ENCODE measurements at regions not wholly inside any gene's neighbourhood (a gene's known extent, or its start where the extent isn't known, plus 50 kb on each side); places are given as distances from the start of the nearest gene placed in this dataset.

DNA sequence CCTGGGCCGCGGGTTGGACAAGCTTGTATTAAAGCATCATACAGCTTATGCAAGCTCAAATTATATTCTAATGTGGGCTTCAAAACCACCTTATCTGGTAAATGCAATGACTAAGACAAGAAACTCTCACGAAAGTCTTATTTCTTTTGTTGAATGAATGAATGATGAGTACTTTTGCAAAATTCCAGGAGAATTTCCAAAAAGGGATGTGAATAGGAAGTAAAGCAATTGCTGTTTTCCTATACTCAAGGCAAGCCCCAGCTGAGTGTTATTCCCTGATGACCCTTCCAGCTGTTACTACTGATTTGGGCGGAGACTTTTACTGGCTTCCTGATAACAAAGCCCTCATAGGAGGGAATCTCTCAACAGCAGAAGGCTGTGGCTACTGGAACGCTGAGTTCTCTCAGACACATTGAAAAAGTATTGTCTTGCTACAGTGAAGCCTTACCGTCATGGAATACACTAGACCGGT lies 162.8 kb downstream of the SREK1 start:
- peak; percentile 55 for DNase-seq

DNA sequence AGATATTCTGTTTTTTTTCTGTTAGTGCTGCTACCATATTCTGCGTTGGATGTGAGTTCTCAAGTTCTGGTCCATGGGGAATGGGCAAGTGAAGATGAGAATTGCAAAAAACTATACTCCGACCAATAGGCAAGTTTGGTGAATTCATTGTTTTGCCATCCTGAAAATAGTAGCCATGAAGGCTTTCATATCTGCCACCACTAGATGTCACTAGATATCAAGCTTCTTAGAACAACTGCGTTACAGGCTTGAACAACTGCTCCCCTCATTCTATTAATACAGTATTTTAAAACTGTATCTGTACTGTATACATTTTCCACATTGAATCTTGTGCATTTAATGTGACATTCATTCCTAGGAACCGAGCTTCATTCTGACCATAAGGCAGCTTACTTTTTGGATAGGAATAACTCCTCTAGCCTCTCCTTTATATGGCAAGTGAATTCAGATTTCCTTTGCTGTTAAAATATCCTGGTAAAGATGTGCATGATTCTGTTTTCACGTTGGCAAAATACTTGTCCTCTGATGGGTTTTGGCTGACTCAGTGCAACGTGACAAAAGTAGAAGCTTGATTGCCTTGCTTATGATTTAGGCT lies 163.6 kb downstream of the SREK1 start:
- peak; percentile 65 for DNase-seq

DNA sequence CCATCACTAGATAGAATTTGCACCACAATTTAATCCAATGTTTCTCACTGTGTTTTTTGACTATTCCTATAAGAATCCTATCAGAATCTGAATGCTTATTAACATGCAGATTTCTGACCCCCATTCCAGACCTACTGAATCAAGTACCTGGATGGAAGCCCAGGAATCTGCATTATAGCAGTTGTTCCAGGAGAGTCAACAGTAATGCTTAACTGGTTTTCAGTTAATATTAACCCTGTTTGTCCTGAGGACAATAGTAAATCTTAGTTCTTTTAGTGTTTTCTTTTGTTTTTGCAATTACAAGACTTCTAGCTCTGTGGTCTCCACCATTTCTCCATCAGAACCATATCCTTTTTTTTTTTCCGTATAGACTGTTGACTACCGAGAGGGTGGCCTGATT lies 168.2 kb downstream of the SREK1 start:
- DNase-seq, result no peak

DNA sequence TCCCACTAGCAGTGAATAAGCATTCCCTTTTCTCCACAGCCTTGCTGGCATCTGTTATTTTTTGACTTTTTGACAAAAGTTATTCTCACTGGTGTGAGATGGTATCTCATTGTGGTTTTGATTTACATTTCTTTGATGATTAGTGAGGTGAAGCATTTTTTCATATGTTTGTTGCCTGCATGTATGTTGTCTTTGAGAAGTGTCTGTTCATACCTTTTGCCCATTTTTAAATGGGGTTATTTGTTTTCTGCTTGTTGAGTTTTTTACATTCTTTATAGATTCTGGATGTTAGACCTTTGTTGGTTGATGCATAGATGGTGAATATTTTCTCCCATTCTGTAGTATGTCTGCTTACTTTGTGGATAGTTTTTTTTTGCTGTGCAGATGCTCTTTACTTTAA lies 171.7 kb downstream of the SREK1 start:
- no peak for DNase-seq

DNA sequence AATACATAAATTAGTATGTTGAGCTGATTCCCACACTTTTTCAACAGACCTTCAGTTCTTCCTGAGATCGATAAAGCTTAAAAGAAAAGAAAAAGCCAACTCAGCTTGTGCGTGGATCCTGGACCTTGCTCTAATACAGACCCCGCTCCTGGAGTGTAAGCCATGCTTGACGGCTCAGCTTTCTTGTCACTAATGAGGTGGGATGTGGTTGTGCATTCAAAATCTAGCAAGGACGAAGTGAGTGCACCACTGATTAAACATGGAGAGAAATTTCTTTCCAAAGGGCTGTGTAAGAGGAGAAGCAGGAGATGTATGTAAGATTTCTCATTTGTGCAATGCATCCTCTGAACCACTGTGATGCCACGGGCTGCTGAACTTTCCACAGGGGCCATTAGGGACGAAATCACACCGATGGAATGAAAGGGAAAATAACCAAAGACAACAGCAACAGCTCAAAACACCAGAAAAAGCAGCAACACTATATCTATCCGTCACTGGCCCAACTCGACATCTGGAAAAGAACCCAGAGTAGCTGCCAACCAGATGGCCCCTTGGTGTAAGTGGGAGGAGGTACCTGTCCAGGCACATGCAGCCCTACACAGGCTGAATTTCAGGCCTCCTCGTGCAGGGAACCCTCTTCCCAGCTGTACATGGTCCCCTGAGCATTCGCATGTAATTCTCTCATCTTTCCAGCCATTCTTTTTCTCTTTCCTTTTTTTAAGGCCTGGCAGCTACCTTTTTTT lies 178.9 kb downstream of the SREK1 start:
- no peak for DNase-seq

DNA sequence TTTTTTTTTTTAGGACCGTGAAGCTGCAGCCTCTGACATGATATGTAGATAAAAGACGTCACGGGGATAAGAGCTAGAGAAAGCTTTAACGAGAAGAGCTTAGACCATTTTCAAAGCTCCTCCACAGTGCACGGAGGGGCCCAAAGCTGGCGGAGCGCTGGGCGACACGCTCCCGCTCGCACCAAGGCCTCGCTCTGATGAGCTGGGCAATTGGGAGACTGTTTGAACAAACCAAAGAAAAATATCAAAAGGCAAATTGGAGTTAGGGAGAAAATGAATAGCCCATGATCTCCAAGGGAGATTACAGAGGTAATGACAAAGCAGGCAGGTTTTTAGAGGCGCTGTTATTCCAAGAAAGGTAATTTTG lies 179.4 kb downstream of the SREK1 start:
- DNase-seq, result no peak

DNA sequence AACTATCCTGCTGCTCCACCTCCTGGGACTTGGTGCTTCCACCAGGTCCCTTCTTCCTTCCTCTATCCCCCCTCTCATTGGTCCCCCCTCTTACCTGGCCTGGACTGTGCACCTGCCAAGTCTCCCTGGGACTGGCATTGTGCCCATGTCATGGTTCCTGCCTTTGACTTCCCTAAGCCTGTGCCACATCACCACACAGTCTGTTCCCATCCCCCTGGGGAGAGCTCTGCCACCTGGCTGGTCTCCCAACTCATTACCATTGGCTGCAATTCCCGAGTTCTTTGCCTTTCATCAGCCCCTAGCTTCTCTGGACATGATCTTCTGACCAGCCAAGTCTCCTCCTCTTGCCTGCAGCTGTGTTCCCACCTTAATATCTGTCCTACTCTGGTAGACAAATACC lies 180.3 kb downstream of the SREK1 start:
- DNase-seq, result peak; percentile 18

DNA sequence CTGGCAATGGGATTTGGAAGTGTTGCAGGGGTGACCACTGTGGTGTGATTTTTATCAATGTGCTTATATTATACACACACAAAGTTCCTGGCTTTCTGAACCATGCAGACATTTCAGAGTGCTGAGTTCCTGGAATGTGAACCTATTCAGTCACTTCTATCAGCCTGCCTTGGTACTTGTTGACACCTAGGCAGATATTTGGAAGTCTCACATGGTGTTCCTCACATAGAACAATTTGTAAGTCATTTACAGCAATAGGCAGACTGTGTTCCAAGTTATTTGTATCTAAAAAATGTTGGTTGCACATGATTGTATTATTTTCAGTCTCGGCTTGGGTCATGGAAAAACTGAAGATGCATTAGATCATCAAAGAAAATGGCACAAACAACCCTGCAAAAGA lies 182.2 kb downstream of the SREK1 start:
- DNase-seq, result no peak

DNA sequence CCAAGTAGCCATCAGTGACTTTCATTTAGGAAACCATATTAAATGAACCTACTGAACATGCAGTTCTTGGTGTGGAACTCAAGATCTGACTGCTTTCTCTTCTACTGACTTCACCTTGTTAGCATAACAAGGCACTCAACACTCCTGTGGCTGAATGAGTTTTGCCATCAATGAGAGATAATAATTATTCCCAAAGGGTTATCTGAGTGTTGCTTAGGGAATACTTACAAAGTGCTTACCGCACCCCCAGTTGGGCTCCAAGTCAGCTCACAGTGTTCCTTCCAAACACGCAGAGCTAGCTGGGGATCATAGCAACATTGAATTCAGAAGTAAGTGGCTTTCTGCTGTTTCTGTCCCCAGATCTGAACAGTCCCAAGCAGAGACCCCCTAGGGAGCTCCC lies 182.9 kb downstream of the SREK1 start:
- no peak for DNase-seq

DNA sequence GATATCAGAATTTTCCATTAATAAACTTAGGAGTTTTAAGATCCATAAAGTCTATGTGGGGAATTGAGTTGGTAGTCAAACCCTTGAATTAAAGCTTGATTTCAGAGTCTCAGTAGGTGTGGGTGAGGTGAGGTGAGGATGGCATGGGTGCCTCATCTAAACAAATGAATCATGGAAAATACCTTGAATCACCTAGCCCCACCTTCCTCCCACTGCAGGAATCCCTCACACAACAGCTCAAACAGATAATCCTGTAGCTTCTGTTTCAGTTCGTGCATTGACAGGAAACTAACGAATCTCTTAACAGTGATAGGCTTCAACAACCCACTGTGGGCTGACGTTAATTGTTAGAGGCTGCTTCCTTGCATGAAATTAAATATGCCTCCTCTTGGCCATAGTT lies 185.0 kb downstream of the SREK1 start:
- no peak for DNase-seq

DNA sequence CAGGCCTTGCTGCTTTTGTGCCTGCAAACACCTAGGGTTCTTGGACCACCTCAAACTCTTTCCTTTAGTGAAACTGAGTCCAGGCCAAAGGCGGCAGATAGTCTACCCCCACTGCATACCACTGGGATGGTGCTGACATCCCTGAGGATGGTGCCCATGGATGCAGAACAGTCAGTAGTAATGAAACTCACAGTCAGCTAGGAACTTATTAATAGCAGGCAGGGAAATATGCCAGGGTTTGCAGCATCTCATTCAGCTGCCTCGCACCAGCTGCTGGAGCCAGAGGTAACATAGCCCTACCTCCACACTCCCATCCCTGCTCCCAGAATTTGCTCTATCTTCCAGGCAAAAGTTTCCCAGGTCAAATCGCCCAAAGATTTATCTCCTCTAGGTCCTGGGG lies 189.1 kb downstream of the SREK1 start:
- DNase-seq, result no peak

DNA sequence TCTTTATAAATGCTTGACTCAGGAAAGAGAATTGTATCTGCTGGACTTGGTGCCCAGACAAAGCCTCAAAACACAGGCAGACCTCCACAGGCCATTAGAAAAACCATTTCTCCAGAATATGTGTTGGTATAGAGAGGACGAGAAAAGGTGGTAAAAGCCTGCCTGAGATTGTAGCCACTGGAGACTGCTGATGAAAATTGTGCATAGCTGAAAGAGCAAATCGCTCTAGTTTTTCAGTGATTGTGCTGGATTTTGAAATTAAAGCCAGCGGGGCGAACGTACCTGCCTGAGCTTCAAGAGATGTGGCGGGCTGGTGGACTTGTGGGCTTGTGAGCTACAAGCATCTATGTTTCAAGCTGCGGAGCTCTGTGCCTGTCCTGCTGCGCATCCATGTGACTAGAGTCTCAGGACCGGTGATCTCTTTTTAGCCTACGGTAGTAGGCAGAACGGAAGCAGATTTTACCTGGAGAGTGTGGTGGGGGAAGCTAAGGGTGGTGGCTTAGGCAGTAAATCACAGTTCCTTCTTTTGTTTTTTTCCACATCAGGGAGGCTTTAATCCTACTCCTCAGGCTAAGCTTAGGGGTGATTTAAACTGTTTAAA lies 193.6 kb downstream of the SREK1 start:
- DNase-seq, result no peak

DNA sequence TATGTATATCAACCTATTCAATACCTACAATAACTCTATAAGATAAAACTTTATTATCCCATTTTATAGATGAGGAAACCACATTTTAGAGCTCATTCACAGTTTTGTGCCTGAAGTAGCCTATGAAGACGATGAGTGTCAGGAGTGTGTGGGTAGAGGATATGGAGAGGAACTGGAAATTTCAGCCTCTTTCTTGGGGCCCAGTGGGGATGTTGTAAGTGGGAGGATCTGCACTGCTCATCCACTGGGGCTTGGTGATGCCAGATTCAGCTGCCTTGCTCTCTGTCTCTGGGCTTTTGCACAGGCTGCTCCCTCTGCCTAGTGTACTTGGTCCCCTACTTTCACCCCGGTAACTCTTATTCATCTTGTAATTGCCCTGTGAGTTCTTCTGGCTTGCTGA lies 194.7 kb downstream of the SREK1 start:
- DNase-seq, result no peak

DNA sequence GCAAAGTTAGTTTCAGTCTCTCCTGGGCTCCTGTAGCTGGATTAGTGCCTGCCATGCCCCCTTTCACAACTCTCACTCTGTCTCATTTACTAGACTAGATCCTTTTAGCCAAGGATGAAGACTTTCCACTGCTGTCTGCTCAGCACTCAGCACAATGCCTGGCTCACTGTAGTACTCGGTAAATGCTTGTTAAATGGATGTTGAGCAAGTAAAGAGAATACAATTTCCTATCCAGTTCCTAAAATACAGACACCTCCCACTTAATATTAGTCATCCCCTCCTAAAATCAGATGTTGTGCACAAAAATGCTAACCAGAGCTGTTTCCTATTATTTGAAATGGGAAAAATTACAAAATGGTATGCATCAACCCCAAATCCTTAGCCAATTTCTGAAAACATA lies 195.8 kb downstream of the SREK1 start:
- DNase-seq, result no peak

DNA sequence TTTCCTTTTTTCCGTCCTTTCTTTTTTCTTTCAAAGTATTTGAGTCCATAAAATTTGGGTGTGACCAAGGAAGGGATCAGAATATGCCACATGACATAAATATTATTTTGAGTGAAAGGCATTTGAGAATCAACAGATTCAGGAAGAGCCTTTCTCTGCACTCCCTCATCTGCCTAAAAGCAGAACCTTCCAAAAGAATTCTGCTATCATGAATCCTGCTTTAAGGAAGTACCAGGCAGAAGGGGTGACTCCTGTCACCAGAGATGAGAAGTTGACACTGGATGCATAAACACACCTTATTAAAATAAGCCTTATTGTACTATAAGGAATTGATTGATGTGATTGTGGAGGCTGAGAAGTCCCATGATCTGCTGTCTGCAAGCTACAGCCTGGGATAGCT lies 196.7 kb downstream of the SREK1 start:
- DNase-seq, result no peak

DNA sequence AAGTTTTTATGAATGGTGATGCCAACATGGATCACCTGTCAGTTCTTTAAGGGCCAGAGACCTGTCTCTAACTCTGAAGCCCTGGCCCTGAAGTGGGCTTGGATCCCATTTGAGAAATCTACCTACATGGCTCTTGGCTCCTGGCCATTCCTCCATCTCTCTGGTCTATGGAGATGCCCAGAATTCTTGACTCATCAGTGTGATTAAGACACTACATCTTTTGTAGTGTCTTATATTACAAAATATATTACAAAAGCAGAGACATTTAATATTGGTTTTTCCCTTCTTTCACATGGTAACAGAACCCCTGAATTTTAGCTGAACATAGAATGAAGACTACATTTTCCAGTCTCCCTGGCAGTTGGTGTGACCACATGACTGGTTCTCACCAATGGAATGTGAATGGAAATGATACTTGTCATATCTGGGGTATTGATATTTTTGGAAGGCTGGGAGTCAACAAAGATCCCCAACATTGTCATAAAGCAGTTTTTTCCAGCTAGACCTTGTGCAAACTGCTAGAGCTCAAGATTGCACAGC lies 198.3 kb downstream of the SREK1 start:
- DNase-seq, result no peak

DNA sequence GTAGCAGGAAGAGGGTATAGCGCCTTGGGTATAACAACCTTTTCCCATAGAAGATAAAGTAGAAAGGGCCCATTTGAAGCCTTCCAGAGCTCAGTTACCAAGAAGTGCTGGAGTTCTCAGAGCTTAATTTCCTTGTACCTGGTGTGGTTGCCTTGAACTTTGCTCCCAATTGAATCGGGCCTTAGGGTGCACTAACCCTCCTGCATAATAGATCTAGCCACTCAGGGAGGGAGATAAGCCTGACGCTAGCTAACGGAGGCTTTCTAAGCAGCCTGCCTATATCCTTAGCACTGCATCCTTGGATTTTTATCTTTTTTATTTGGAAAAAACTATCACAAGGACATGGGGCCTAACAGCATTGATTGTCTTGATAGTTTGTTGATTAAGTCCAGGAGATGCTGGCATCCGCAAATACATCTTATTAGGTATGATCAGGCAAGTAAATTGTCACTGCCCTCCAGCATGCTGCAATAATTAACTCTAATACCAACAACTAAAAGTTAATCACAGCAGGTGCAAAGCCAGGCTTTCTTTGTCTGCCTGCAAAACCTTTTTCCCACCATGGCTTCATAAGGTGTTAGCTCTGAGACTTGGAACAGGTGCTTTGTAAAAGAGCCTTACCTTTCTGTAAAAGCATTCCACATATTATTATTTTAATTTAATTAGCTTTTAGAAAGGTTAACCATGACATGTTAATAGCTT lies 199.4 kb downstream of the SREK1 start:
- DNase-seq, result no peak

DNA sequence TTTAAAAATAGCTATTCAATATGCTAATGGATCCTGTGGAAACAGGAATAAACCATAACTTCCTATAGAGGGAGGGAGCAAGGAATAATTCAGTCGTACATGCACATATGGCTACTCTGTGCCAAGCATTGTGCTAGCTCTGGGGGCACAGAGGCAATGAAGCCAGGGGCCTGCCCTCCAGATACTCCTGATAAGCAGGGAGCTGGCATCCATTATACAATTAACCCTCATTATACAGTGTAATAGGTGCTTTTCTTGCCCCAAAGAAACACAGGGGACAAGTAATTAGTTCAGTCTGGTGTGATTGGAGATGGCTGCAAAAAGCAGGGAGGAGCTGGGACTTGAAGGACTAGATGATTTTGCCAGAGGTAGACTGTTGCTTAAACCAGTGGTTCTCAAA lies 200.4 kb downstream of the SREK1 start:
- no peak for DNase-seq

DNA sequence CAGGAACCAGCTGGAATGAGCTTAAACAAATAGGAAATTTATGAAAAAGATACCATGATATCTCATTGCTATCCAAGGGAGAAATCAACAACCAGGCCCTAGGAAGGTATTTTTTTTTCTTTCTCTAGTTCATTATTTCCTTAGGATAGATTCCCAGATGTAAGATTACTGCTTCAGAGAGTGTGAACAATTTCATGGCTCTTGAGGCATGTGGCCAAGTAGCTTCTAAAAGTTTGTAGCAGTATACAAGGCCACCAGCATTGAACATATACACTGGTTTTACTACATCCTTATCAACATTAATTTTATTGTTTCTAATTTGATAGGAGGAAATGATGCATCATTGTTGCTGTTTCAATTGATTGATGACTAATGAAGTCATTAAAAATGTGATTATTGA lies 201.2 kb downstream of the SREK1 start:
- DNase-seq, result no peak

DNA sequence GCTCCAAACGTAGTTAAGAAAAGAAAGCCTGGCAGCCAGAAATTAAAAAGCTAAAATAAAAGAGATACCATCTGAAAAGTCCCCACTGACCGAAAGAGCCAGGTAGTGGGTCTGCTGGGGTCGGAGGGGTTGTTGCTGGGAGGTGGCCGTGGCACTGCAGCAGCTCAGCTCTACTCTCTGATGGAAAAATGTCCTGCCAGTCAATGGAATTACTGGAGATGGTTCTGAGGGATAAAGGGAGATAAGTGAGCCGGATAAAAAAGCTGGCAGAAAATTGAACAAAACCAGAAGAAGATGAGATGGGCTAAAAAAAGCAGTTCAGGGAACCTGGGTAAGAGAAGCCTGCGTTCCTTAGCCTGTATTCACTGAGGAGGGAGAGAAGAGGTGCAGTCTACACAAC lies 202.8 kb downstream of the SREK1 start:
- DNase-seq, result no peak

DNA sequence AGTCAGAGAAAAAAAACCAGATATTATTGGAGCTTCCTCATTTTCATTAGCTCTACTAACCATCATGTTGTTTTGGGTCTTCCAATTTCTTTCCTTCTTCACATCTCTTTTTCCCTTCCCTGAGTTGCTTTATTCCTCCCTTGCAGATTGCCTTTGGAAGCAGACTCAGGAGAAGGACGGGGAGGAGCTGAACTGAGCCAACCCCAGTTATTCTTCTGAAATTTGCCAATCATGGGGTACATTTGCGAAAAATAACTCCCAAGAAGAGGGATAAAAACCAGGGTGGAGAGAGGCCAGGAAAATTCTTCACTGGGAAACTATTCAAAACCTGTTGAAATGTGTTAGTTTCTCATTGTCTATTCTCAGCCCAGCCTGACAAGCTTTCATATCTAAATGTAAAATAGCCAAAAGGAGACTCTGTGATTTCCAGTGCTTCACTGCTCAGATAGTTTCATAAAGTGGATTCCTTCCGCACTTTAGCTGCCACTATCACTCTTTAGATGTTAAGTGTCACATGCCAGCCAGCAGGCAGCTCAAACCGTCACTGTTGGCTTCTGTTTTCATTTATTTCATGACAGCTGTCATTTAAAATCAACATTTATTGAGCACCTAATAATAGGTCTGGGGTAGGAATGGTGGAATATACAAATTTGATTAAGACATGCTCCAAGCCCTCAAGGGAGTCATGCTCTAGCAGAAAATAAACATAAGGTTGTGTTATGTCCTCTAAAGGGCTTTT lies 204.5 kb downstream of the SREK1 start:
- no peak for DNase-seq

DNA sequence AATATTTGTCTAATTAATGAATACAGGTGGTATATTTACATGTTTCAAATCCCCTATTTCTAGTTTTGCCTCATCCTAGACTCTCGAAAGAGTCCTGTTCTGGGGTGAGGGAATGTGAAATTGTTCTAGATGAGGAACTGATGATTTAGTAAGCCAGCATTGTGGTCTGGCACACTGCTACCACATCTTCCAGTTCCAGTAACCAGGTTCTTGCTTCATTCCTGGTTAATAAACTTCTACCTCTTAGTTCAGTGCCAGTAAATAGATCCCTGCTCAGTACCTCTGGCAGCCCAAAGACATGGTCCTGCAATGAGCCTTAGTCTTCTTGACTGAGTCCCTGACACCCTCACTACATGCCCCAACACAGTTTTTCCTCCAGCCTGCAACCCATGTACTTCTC lies 207.7 kb downstream of the SREK1 start:
- DNase-seq, result no peak

DNA sequence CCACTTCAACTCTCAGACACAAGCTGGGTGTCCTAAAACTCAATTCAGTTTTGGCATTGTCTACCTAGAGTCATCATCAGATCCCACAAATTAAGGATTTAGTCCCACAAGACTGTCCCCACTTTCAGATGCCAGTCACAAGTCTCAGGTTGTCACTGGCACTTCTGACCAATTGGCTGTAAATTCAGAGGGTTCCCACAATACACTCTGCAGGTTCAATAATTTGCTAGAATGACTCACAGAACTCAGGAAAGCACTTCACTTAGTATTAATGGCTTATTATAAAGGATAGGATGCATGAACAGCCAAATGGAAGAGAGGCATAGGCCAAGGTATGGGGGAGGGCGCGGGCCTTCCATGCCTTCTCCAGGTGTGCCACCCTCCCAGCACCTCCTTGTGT lies 209.1 kb downstream of the SREK1 start:
- no peak for DNase-seq
